Gastrocnemius medialis (tissue), 4 donors: ENCODE measurements at regions not wholly inside any gene's neighbourhood (a gene's known extent, or its start where the extent isn't known, plus 50 kb on each side); places are given as distances from the start of the nearest gene placed in this dataset.

ENCODE experiments used
- ATAC-seq, 2 donors: fragments of 150-250 bp; one replicate each; pipeline ENCODE4 v1.9.1; 2016
- DNase-seq, 2 donors: peaks; one replicate each; pipeline ENCODE4 v3.0.0-alpha.2; 2019
- H3K27ac ChIP-seq, 4 donors: fragments of 200-600 bp; sonication (generic); 1 replicate in 1 of 4; 2 replicates in 3 of 4; pipeline ENCODE4 v1.5.1; 2016 to 2018; ENCODE audit warnings: mild to moderate bottlenecking in 2 of 4, moderate library complexity in 1 of 4
- H3K27me3 ChIP-seq, 3 donors: fragments of 200-600 bp; sonication (generic) in 2 of 3; 1 replicate in 1 of 3; 2 replicates in 2 of 3; pipeline versions ENCODE4 v1.5.1 to v1.6.0; 2016 to 2019; ENCODE audit warnings: mild to moderate bottlenecking in 1 of 3, moderate library complexity in 1 of 3
- H3K36me3 ChIP-seq, 2 donors: fragments of 200-600 bp; sonication (generic) in 1 of 2; one replicate each; pipeline ENCODE4 v1.5.1; 2017 to 2018
- H3K4me1 ChIP-seq, 2 donors: fragments of 200-600 bp; sonication (generic) in 1 of 2; one replicate each; pipeline ENCODE4 v1.5.1; 2016 to 2017; ENCODE audit warnings: mild to moderate bottlenecking in 2 of 2
- H3K4me3 ChIP-seq, 4 donors: fragments of 200-600 bp; sonication (generic) in 3 of 4; 1 replicate in 1 of 4; 2 replicates in 3 of 4; pipeline ENCODE4 v1.5.1; 2016 to 2019; ENCODE audit warnings: mild to moderate bottlenecking in 2 of 4
- H3K9me3 ChIP-seq, 3 donors: fragments of 200-600 bp; sonication (generic) in 2 of 3; 1 replicate in 1 of 3; 2 replicates in 2 of 3; pipeline ENCODE4 v1.5.1; 2016 to 2019
- POLR2A ChIP-seq, 2 donors: fragments of 450-650 bp; IDR thresholded peaks; one replicate each; pipeline ENCODE4 v1.6.1; 2017; ENCODE audit warnings: antibody characterized with exemption in 2 of 2, mild to moderate bottlenecking in 2 of 2, moderate library complexity in 2 of 2
- in situ Hi-C, 4 donors: fragments of 200-750 bp; cut with MboI; loops; one replicate each; pipeline versions ENCODE4 v1.15.0 to v1.8.0; 2017; ENCODE audit warnings: low sequenced_read_pairs in 4 of 4
- intact Hi-C: fragments of 100-400 bp; cut with DNase I; formaldehyde crosslinking; loops from one replicate; pipeline ENCODE4 v1.15.1; 2023; ENCODE audit warnings: low total_unique reads
- TF ChIP-seq, protein P1 (sequence below), 5 experiments: fragments of 450-650 bp in 3 of 5; fragments of 200-600 bp in 2 of 5; sonication (generic) in 2 of 5; IDR thresholded peaks in 4 of 5; conservative IDR thresholded peaks in 1 of 5; 1 replicate in 4 of 5; 2 replicates in 1 of 5; pipeline ENCODE4 v1.5.1; 2016 to 2019; ENCODE audit warnings: antibody characterized with exemption in 5 of 5, mild to moderate bottlenecking in 3 of 5, moderate library complexity in 3 of 5

DNA sequence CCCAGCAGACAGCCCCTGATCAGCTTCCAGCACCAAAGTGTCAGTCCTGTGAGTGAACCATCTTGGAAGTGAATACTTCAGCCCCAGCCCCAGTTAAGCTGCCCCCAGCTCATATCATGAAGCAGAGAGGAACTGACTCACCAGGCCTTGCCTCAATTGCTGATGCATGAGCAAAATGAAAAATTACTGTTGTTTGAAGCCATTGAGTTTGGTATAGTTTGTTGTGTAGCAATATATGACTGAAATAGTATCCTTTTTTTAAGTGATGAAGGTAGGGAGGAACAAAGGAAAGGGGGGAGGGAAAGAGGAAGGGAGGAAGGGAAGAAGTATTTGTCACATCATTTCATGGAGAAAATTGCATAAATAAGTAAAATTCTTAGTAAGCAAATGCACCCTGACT lies 266.4 kb downstream of the MAFB start:
- H3K9me3 ChIP-seq = no peaks in the 10 kb centered on the region
- intact Hi-C loops (no loop called here), in situ Hi-C loops (no loop called here)
- no peak for TF ChIP-seq POLR2A (IDR thresholded peaks at IDR 0.05)
- TF ChIP-seq, protein P1, sequence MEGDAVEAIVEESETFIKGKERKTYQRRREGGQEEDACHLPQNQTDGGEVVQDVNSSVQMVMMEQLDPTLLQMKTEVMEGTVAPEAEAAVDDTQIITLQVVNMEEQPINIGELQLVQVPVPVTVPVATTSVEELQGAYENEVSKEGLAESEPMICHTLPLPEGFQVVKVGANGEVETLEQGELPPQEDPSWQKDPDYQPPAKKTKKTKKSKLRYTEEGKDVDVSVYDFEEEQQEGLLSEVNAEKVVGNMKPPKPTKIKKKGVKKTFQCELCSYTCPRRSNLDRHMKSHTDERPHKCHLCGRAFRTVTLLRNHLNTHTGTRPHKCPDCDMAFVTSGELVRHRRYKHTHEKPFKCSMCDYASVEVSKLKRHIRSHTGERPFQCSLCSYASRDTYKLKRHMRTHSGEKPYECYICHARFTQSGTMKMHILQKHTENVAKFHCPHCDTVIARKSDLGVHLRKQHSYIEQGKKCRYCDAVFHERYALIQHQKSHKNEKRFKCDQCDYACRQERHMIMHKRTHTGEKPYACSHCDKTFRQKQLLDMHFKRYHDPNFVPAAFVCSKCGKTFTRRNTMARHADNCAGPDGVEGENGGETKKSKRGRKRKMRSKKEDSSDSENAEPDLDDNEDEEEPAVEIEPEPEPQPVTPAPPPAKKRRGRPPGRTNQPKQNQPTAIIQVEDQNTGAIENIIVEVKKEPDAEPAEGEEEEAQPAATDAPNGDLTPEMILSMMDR (IDR thresholded peaks at IDR 0.05 in 4 of 5, conservative IDR thresholded peaks at IDR 0.05 in 1 of 5) = no peak
- no peaks in the 10 kb centered on the region for H3K36me3 ChIP-seq
- H3K4me3 ChIP-seq = no peak overlapping the region
- no peaks in the 10 kb centered on the region for H3K27me3 ChIP-seq
- H3K27ac ChIP-seq = no peak overlapping the region
- no peak for ATAC-seq
- no peak for DNase-seq
- H3K4me1 ChIP-seq = no peaks in the 10 kb centered on the region

DNA sequence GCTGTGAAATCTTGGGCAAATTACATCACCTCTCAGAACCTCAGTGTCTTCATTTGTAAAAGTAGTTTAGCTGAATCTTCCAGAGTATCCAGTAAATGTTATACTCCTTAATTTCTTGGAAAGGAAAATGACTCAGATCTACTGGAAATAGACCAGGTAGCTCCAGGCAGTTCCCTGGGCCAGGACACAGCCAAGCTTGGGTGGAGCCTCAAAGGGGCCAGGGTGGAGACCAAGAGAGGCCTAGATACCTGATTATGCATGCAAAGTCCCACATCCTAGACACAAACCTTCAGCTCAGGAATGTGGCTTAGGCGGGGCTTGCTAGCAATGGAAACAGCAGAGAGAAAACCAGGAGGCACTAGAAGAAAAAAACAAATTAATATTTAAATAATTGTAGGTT lies 272.8 kb downstream of the MAFB start:
- DNase-seq (no peak), ATAC-seq (no peak)
- intact Hi-C loops = no loop called here
- no peaks in the 10 kb centered on the region for H3K36me3 ChIP-seq
- no peak overlapping the region for H3K27ac ChIP-seq
- no peak overlapping the region for H3K4me3 ChIP-seq
- no peaks in the 10 kb centered on the region for H3K9me3 ChIP-seq
- no peaks in the 10 kb centered on the region for H3K27me3 ChIP-seq
- in situ Hi-C loops = no loop called here
- no peaks in the 10 kb centered on the region for H3K4me1 ChIP-seq
- TF ChIP-seq, protein P1 (IDR thresholded peaks at IDR 0.05 in 4 of 5, conservative IDR thresholded peaks at IDR 0.05 in 1 of 5) = no peak
- TF ChIP-seq POLR2A (IDR thresholded peaks at IDR 0.05) = no peak

DNA sequence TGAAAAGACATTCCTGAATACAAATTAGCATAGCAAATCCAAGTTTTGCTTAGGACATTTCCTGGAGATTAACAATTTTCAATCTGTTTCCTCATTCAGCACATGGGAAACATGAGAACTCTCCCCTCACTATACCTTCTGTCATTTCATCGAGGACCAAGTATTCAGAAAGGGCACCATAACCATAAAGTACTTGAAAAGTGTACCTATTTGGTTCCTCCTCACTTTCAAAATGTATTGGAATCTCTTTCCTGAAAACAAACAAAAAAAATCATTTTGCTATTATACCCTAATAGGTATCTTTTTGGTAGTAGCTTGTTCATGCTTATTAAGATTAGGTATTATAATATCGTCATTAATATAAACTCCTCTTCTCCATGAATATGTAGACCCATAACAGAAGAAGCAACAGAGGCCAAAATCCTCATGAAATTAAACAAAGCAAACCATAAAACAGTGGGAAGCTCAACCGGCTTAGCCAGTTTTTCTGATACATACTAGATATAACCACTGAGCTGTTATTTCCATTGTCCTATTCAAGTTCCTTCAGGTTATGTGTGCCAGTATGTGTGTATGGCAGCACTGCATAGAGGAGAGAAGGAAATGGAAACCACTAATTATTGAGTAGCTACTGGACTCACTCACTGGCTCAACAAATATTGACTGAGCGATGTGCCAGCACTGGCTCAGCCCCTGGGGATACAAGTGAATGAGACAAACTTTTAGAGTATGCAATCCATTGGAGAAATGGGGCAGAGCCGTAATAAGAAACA lies 274.0 kb downstream of the MAFB start:
- H3K36me3 ChIP-seq = no peaks in the 10 kb centered on the region
- intact Hi-C loops (no loop called here), in situ Hi-C loops (no loop called here)
- H3K4me3 ChIP-seq = no peak overlapping the region
- no peak for ATAC-seq
- DNase-seq = no peak
- H3K27me3 ChIP-seq = no peaks in the 10 kb centered on the region
- no peak overlapping the region for H3K27ac ChIP-seq
- H3K4me1 ChIP-seq = no peaks in the 10 kb centered on the region
- no peaks in the 10 kb centered on the region for H3K9me3 ChIP-seq
- no peak for TF ChIP-seq POLR2A (IDR thresholded peaks at IDR 0.05)
- TF ChIP-seq, protein P1 (IDR thresholded peaks at IDR 0.05 in 4 of 5, conservative IDR thresholded peaks at IDR 0.05 in 1 of 5) = no peak

DNA sequence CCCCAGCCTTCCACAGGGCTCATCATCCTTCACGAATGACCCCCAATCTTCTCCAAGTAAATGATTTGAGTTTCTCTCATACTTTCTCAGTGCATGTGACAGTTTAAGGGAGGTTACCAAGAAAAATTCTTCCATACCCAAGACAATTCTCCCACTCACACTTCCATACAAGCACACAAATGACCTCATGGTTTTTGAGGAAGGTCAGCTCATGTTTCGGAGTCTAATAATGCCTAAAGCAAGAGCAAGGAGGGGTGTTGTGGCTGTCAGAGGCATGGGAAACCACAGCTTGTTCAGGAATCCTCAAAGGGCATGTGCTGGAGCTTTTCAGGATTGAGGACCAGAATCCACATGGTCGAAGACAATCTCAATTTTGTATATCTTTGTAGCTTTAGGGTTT lies 279.0 kb downstream of the MAFB start:
- Histone ChIP-seq H3K36me3 (no peaks in the 10 kb centered on the region), H3K27ac (no peak overlapping the region), H3K27me3 (no peaks in the 10 kb centered on the region), H3K4me3 (no peak overlapping the region), H3K4me1 (no peaks in the 10 kb centered on the region), H3K9me3 (no peaks in the 10 kb centered on the region)
- intact Hi-C loops (no loop called here), in situ Hi-C loops (no loop called here)
- no peak for TF ChIP-seq POLR2A (IDR thresholded peaks at IDR 0.05)
- TF ChIP-seq, protein P1 (IDR thresholded peaks at IDR 0.05 in 4 of 5, conservative IDR thresholded peaks at IDR 0.05 in 1 of 5) = no peak
- ATAC-seq = no peak
- DNase-seq = no peak

DNA sequence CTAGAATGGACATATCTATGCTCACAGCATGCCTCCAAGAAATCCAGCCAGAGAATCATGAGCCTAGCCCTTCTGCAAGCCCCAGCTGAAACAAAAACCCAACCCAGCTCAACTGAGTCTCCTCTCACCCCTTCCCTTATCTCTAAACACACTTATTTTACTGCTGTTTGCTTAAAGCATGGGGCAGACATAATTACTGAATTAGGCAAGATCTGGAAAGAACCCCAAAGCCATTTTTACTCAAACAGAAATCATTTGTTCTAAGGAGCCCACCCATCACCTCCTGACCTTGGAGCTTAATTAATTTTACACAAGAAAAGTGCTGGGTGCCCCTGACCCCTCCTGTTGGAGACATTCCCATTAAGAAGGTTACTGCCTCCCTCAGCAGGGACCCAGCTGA lies 291.6 kb downstream of the MAFB start:
- no peaks in the 10 kb centered on the region for H3K36me3 ChIP-seq
- intact Hi-C loops = no loop called here
- H3K9me3 ChIP-seq = no peaks in the 10 kb centered on the region
- H3K4me3 ChIP-seq = no peak overlapping the region
- ATAC-seq (no peak), DNase-seq (no peak)
- in situ Hi-C loops = loop anchor here in 1 of 4 donors (25.0 kb wide), 1 partner anchor 90 kb away; no protein-coding TSS in a partner anchor
- no peaks in the 10 kb centered on the region for H3K4me1 ChIP-seq
- H3K27me3 ChIP-seq = no peaks in the 10 kb centered on the region
- TF ChIP-seq, protein P1 (IDR thresholded peaks at IDR 0.05 in 4 of 5, conservative IDR thresholded peaks at IDR 0.05 in 1 of 5) = no peak
- no peak for TF ChIP-seq POLR2A (IDR thresholded peaks at IDR 0.05)
- H3K27ac ChIP-seq = no peak overlapping the region
